Thoracic aorta (tissue), 2 donors: ENCODE measurements at regions not wholly inside any gene's neighbourhood (a gene's known extent, or its start where the extent isn't known, plus 50 kb on each side); places are given as distances from the start of the nearest gene placed in this dataset.

Source experiments
- ATAC-seq: fragments of 150-250 bp; one replicate; pipeline ENCODE4 v1.8.0; 2017; ENCODE audit warnings: low read depth; ENCODE audit not compliant: insufficient number of reproducible peaks, low FRiP score
- DNase-seq: peaks from one replicate; pipeline ENCODE4 v3.0.0-alpha.2; 2020; ENCODE audit warnings: low spot score
- H3K27ac ChIP-seq, 2 donors: fragments of 200-600 bp; sonication (generic); 1 replicate in 1 of 2; 2 replicates in 1 of 2; pipeline ENCODE4 v1.5.1; 2016; ENCODE audit warnings: mild to moderate bottlenecking in 2 of 2, moderate library complexity in 2 of 2
- H3K27me3 ChIP-seq: fragments of 200-600 bp; sonication (generic); replicated peaks from 2 replicates; pipeline ENCODE4 v1.6.0; 2016; ENCODE audit warnings: mild to moderate bottlenecking; ENCODE audit not compliant: insufficient read depth
- H3K36me3 ChIP-seq: fragments of 200-600 bp; sonication (generic); one replicate; pipeline ENCODE4 v1.5.1; 2016
- H3K4me1 ChIP-seq, 2 donors: fragments of 200-600 bp; sonication (generic); 1 replicate in 1 of 2; 2 replicates in 1 of 2; pipeline versions ENCODE4 v1.5.1 to v1.6.0; 2016; ENCODE audit warnings: low read depth in 2 of 2, mild to moderate bottlenecking in 1 of 2; ENCODE audit not compliant: control insufficient read depth in 1 of 2
- H3K4me3 ChIP-seq: fragments of 200-600 bp; sonication (generic); 2 replicates; pipeline ENCODE4 v1.5.1; 2016; ENCODE audit warnings: mild to moderate bottlenecking
- H3K9me3 ChIP-seq: fragments of 200-600 bp; sonication (generic); 2 replicates; pipeline ENCODE4 v1.5.1; 2016
- CTCF ChIP-seq: fragments of 200-600 bp; sonication (generic); IDR thresholded peaks from one replicate; pipeline ENCODE4 v1.5.1; 2019; ENCODE audit warnings: antibody characterized with exemption

- Histone ChIP-seq H3K4me3 (no peak overlapping the region), H3K27ac (no peak overlapping the region), H3K4me1 (no peaks in the 10 kb centered on the region), H3K9me3 (no peaks in the 10 kb centered on the region), H3K36me3 (no peaks in the 10 kb centered on the region), H3K27me3 (no peaks in the 10 kb centered on the region)
- ATAC-seq (no peak), DNase-seq (no peak)
- TF ChIP-seq CTCF, result no peak
These were observed 415.2 kb upstream of the SMARCA2 start for GRCh38 chr9:1599961-1600360.

- H3K9me3 ChIP-seq, result no peaks in the 10 kb centered on the region
- no peak for TF ChIP-seq CTCF
- no peak for ATAC-seq
These were observed 410.1 kb upstream of the SMARCA2 start for GRCh38 chr9:1604942-1605560.

GRCh38 chr9:1606253-1606652 lies 408.9 kb upstream of the SMARCA2 start:
- no peak for TF ChIP-seq CTCF
- Histone ChIP-seq H3K4me1 (no peaks in the 10 kb centered on the region), H3K36me3 (no peaks in the 10 kb centered on the region), H3K9me3 (no peaks in the 10 kb centered on the region), H3K27ac (no peak overlapping the region), H3K27me3 (no peaks in the 10 kb centered on the region), H3K4me3 (no peak overlapping the region)
- ATAC-seq (no peak), DNase-seq (no peak)

More at GRCh38 chr9:1604942-1605560, 410.1 kb upstream of the SMARCA2 start:
- Histone ChIP-seq H3K4me1 (no peaks in the 10 kb centered on the region), H3K36me3 (no peaks in the 10 kb centered on the region), H3K27ac (no peak overlapping the region), H3K4me3 (no peak overlapping the region), H3K27me3 (no peaks in the 10 kb centered on the region)
- DNase-seq, result no peak

- no peaks in the 10 kb centered on the region for H3K4me1 ChIP-seq
- TF ChIP-seq CTCF, result no peak
- no peaks in the 10 kb centered on the region for H3K9me3 ChIP-seq
- H3K27me3 ChIP-seq, result no peaks in the 10 kb centered on the region
- H3K36me3 ChIP-seq, result no peaks in the 10 kb centered on the region
- no peak for ATAC-seq
- no peak for DNase-seq
- no peak overlapping the region for H3K27ac ChIP-seq
- no peak overlapping the region for H3K4me3 ChIP-seq
These were observed 402.3 kb upstream of the SMARCA2 start for GRCh38 chr9:1612886-1613285.

- ATAC-seq (no peak), DNase-seq (no peak)
- H3K4me1 ChIP-seq, result no peaks in the 10 kb centered on the region
- H3K27me3 ChIP-seq, result no peaks in the 10 kb centered on the region
- no peak overlapping the region for H3K27ac ChIP-seq
- TF ChIP-seq CTCF, result no peak
- no peak overlapping the region for H3K4me3 ChIP-seq
- no peaks in the 10 kb centered on the region for H3K36me3 ChIP-seq
- no peaks in the 10 kb centered on the region for H3K9me3 ChIP-seq
These were observed 397.7 kb upstream of the SMARCA2 start for GRCh38 chr9:1617419-1617818.
